C1 segment of cervical spinal cord (tissue), 14 donors: ENCODE measurements at regions not wholly inside any gene's neighbourhood (a gene's known extent, or its start where the extent isn't known, plus 50 kb on each side); places are given as distances from the start of the nearest gene placed in this dataset.
"Not testable (repeated sequence)": the region's sequence is repeated elsewhere in the genome, so short reads cannot be mapped to it uniquely, and the experiment has no call there.

ENCODE experiments used
- DNase-seq, 14 donors: peaks; one replicate each; lab custom pipeline; 2025; lab: John Stamatoyannopoulos, UW

GRCh38 chr15:94840794-94841783, 609.7 kb downstream of the MCTP2 start:
- no peak for DNase-seq

GRCh38 chr15:94843060-94843459, 611.7 kb downstream of the MCTP2 start:
- no peak for DNase-seq

DNA sequence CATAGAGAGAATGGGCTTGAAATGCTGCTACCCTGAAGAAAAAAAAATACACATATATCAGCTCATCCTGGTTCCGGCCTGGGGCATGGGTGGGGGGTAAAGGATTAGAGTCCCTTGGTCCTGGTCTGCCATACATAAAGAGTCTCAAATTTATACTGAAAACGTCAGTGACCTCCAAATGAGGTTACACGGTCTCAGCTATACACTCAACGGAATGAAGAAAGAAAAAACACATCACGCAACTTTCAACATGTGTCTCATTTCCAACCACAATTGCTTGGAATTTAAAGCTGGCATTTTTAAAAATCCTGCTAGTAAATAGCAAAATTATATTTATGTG, 612.8 kb downstream of the MCTP2 start:
- DNase-seq: no peak

DNA sequence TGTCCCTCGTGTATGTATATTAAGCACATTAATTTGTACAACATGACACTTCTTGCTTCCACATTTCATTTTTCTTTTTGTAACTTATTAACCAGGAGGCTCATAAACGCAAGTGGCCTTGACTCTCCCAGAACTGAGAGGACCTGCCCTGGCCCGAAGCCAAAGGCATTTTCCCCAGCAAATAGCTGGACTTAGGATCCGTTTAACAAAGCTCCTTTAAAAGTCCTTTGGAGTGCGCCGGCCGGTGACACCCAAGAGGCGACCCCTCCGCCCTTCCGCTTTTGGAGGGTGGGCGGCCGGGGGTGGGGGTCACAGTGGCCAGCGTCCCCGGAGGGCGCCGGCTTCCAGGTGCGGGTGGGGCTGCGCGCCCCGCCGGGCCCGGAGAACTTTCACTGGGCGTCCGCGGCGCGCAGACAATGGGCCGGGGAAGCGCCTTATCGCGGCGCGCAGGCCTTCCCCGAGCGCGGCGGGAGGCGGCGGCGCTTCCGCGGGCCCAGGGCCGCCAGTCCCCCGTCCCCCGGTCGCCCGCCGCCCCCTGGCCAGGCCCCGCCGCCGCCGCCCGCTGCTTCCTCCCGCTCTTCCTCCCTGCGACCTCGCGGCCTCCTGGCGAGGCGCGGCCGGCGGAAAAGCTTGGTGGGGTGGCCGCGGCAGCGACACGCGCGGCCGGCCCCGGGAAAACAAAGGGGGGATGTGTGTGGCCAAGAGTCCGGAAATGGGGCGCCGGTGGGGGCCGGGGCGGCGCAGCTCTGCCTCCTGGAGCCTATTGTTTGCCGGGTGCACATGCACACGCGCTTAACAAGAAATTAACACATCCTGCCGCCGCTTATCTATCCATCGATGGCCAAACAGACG, 613.4 kb downstream of the MCTP2 start:
- DNase-seq: peak in 10 of 14 donors; percentile 3 to 48 (median 9)

DNA sequence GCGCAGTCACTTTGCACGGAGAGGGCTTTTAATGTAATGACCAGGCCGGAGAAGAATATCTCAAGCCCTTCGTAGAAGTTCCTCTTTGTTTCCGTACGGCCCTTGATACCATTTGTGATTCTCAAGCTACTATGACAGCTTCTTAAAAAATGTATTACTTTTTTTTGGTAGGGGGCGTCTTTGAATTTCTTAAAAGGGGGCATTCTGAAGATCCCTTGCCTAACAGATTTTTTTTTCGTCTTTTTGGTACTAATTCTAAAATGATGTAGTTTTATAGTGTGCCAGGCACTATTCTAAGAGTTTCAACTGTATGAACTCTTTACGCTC, 614.0 kb downstream of the MCTP2 start:
- DNase-seq: no peak

GRCh38 chr15:94847325-94847724, 616.0 kb downstream of the MCTP2 start:
- no peak for DNase-seq

- DNase-seq: no peak
Observed at GRCh38 chr15:94848054-94848453, 616.7 kb downstream of the MCTP2 start.

DNA sequence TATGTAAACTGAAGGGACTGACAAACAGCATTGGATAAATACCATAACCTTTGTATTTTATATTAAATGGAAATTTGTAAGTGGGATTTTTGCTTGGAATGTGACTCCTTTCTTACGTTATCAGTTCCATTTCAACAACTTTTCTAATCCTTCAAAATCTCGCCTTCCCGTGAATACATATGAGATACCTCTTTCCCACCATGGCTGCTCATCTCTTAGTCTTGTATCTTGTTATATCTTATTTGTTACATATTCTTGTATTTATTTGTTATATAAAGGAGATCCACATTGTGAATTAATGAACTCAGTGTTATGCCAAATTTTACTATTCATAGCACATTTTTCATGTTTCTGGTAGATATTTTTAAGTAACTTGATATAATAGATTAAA, 623.7 kb downstream of the MCTP2 start:
- no peak for DNase-seq

DNA sequence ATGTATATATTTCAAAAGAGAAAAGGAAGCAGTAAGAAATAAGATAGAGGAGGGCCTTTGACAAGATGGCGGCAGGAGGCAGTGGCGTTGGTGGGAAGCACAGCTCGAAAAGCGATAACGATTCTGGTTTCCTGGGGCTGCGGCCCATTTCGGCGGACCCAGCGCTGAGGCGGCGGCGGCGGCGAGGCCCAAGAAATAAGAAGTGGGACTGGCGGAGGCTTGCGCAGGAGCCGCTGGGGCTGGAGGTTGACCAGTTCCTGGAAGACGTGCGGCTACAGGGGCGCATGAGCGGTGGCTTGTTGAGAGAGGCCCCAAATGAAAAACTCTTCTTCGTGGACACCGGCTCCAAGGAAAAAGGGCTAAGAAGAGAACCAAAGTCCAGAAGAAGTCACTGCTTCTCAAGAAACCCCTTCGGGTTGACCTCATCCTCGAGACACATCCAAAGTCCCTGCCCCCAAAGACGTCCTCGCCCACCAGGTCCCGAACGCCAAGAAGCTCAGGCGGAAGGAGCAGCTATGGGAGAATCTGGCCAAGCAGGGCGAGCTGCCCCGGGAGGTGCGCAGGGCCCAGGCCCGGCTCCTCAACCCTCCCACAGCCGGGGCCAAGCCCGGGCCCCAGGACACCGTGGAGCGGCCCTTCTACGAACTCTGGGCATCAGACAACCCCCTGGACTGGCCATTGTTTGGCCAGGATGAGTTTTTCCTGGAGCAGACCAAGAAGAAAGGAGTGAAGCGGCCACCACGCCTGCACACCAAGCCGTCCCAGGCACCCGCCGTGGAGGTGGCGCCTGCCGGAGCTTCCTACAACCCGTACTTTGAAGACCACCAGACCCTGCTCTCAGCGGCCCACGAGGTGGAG, 624.3 kb downstream of the MCTP2 start:
- DNase-seq: no peak

DNA sequence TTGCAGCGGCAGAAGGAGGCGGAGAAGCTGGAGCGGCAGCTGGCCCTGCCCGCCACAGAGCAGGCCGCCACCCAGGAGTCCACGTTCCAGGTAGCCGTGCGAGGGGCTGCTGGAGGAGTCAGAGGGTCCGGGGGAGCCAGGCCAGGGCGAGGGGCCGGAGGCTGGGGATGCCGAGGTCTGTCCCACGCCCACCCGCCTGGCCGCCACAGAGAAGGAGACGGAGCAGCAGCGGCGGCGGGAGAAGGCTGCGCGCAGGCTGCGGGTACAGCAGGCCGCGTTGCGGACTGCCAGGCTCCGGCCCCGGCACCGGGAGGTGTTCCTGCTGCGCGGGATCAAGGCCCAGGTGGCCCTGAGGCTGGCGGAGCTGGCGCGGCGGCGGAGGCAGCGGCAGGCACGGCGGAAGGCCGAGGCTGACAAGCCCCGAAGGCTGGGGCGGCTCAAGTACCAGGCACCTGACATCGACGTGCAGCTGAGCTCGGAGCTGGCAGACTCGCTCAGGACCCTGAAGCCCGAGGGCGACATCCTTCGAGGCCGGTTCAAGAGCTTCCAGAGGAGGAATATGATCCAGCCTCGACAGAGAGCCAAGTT, 625.0 kb downstream of the MCTP2 start:
- no peak for DNase-seq

- DNase-seq: no peak
Observed at GRCh38 chr15:94857466-94857865, 626.1 kb downstream of the MCTP2 start.

DNA sequence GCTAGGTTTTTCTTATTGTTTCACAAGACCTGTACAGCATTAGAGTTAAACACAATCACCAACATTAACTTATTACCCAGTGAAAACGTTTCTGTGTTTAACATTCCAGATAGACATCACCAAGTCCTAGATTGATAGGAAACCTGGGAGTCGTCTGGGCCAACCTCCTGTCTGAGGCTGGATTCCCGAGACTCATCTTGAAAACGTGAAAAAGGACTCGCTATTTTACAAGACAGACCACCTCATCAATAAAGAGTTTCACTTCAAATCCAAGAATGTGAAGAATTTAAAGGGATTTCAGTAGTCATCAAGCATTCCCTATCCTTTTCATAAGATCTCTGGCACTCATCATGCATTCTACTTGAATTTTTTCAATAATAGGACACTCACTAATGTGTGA, 626.6 kb downstream of the MCTP2 start:
- DNase-seq: no peak

- no peak for DNase-seq
Observed at GRCh38 chr15:94858449-94858848, 627.1 kb downstream of the MCTP2 start.

- DNase-seq: no peak
Observed at GRCh38 chr15:94858920-94859319, 627.6 kb downstream of the MCTP2 start.

DNA sequence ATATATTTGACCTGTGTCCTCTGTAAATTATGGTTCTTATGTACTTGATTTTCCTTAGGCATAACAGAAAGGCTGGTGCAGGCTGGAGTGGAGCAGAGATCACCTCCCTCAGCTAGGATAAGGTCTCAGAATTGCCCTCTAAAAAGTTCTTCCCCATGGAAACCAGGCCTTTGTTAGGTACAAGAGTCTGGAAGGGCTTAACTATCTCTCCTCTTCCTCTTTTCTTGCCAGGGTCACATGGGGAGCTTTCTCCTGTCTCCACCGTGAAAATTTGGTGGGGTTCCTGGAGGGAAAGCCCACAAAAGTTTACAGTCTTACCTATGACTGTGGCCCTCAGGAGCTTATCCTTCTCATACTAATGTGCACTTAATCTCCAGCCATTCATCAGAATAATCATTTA, 633.2 kb downstream of the MCTP2 start:
- no peak for DNase-seq

DNA sequence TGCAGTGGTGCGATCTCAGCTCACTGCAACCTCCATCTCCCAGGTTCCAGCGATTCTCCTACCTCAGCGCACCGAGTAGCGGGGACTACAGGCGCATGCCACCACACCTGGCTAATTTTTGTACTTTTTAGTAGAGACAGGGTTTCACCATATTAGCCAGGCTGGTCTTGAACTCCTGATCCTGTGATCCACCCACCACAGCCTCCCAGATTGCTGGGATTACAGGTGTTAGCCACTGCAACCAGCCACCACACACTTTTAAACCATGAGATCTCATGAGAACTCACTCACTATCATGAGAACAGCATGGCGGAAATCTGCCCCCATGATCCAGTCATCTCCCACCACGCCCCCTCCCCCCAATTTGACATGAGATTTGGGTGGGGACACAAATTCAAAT, 636.9 kb downstream of the MCTP2 start:
- not testable (repeated sequence) for DNase-seq

DNA sequence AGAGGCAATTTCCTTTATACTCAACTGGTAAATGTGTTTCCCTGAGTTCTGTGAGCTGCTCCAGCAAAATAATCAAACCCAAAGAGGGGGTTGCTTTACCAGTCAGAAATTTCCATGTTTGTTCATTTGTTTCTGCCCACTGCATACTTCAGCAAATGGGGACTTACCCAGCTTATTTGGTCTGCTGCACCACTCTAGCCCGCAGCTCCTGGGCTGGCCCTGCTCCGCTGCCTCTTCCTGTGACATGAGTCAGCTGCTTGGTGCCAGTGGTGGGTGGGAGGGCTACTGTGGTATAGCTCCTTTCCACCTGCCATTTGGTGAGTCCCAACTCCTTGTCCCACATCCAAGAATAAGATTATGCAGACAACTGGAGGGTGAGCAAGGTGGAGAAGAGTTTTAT, 644.2 kb downstream of the MCTP2 start:
- DNase-seq: no peak

- DNase-seq: no peak
Observed at GRCh38 chr15:94877833-94878232, 646.5 kb downstream of the MCTP2 start.

GRCh38 chr15:94882071-94882712, 650.8 kb downstream of the MCTP2 start:
- DNase-seq: no peak

DNA sequence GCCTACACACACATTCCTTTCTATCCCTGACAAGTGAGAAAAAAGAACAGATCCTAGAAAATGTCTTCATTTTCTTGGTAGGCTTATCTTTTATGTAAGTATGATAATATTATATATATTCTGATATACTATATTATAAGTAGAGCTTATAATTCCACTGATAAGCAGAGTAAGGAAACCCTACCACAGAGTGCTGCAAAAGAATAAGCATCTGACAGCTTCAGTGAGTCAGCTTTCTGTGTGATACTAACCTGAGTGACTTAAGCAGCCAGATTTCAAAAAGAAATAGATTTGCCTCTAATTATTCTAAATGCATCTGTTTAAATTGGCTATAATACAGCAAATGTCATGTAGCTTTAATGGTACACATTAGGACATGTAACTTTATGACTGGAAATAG, 656.0 kb downstream of the MCTP2 start:
- DNase-seq: no peak

DNA sequence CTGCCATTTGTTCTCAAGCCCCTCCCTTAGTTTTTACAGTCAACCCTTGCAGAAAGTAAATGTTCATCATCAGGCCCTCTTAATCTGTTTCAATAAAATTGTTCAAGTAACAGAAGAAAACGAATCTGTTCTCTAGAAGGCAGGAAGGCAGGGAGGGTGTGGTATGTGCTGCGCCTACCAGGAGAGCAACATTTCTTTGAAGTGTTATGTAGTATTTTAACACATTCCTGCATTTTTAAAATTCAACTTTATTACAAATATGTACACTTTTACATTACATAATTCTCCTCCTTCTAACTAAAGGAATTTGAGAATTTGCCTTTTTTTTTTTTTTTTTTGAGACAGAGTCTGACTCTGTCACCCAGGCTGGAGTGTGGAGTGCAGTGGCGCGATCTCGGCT, 657.8 kb downstream of the MCTP2 start:
- no peak for DNase-seq
